Fibroblast of pulmonary artery (primary cell): ENCODE measurements at regions not wholly inside any gene's neighbourhood (a gene's known extent, or its start where the extent isn't known, plus 50 kb on each side); places are given as distances from the start of the nearest gene placed in this dataset.

Experiments
- DNase-seq: peaks from one replicate; pipeline ENCODE4 v3.0.0-alpha.2; 2010; ENCODE audit warnings: low read depth
- H3K4me3 ChIP-seq: replicated peaks from 2 replicates; pipeline ENCODE4 v1.5.1; 2011; ENCODE audit warnings: low read depth, mild to moderate bottlenecking, control low read depth, low read length, moderate library complexity
- TF ChIP-seq, protein P1 (sequence below): IDR thresholded peaks from 2 replicates; pipeline ENCODE4 v1.5.1; 2011; ENCODE audit warnings: mild to moderate bottlenecking, control low read depth, low read length, inconsistent platforms; ENCODE audit errors: missing control alignments

DNA sequence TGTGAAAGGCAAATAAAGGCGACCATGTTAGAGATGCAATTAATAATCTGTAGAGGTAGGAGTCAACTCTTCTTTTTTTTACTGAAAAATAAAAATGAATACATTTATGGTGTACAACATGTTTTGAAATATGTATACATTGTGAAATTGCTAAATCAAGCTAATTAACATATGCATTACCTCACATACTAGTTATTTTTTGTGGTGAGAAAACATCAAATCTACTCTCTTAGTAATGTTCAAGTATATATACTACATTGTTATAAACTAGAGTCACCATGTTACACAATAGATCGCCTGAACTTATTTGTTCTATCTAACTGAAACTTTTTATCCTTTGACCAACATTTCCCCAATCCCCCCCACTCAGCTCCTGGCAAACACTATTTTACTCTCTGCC, 143.2 kb downstream of the POU4F1 start:
- H3K4me3 ChIP-seq = no peak overlapping the region
- TF ChIP-seq, protein P1, sequence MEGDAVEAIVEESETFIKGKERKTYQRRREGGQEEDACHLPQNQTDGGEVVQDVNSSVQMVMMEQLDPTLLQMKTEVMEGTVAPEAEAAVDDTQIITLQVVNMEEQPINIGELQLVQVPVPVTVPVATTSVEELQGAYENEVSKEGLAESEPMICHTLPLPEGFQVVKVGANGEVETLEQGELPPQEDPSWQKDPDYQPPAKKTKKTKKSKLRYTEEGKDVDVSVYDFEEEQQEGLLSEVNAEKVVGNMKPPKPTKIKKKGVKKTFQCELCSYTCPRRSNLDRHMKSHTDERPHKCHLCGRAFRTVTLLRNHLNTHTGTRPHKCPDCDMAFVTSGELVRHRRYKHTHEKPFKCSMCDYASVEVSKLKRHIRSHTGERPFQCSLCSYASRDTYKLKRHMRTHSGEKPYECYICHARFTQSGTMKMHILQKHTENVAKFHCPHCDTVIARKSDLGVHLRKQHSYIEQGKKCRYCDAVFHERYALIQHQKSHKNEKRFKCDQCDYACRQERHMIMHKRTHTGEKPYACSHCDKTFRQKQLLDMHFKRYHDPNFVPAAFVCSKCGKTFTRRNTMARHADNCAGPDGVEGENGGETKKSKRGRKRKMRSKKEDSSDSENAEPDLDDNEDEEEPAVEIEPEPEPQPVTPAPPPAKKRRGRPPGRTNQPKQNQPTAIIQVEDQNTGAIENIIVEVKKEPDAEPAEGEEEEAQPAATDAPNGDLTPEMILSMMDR = no peak
- no peak for DNase-seq

DNA sequence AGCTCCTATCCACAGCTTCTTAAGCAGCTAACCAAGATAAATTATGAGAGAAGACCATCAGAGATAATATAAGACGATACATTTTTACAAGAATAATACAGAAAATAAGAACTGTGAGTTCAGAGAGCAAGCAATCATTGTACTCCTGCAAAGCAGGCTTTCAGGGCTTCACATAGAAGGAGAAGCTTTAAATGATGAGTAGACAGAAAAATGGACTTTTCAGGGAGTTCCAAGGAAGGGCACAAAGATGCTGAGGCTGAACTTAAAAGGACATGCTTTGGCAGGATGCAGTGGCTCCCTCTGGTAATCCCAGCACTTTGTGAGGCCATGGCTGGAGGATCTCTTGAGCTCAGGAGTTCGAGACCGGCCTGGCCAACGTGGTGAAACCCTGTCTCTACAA, 159.5 kb downstream of the POU4F1 start:
- no peak for DNase-seq
- no peak overlapping the region for H3K4me3 ChIP-seq
- TF ChIP-seq, protein P1 = no peak

DNA sequence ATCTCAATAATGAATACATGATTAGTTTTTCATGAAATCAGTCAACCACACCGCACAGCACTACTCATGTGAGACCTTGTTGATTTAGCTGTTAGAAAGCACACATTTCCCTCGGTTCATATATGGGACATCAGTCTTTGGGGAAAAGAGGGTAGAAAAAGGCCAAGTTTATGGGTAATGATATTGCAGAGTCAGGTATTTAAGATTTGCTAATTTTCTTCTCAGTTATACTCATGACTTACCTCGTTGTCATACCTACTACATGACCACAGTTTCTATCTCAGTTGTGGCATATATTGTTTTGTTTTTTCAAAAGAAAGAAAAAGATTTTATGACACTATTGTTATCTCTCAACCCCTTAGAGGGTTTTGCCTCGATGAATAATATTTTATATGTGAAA, 165.6 kb downstream of the POU4F1 start:
- TF ChIP-seq, protein P1 = no peak
- no peak for DNase-seq
- H3K4me3 ChIP-seq = no peak overlapping the region

GRCh38 chr13:78436311-78436710, 167.0 kb downstream of the POU4F1 start:
- TF ChIP-seq, protein P1 = no peak
- no peak for DNase-seq
- H3K4me3 ChIP-seq = no peak overlapping the region

DNA sequence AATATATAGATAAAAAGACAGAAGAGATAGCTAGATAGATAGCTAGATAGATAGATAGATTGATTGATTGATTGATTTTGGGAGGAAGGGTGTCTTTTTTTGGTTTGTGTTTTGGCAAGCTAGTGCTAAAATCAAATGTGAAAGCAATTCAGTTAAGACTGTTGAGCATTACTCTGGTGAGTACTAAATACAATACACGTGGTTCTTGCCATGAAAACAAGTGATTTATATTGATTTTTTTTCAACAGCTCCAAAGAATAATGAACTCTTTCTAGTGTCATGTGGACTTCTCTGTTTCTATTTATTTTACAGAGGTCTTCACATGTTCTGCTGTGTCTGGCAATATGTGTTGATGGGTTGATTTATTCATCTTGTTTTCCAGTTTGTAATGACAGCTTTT, 172.0 kb downstream of the POU4F1 start:
- H3K4me3 ChIP-seq = no peak overlapping the region
- DNase-seq = no peak
- TF ChIP-seq, protein P1 = no peak

- H3K4me3 ChIP-seq = no peak overlapping the region
- DNase-seq = no peak
- TF ChIP-seq, protein P1 = no peak
Observed at GRCh38 chr13:78430811-78431210, 172.5 kb downstream of the POU4F1 start.

DNA sequence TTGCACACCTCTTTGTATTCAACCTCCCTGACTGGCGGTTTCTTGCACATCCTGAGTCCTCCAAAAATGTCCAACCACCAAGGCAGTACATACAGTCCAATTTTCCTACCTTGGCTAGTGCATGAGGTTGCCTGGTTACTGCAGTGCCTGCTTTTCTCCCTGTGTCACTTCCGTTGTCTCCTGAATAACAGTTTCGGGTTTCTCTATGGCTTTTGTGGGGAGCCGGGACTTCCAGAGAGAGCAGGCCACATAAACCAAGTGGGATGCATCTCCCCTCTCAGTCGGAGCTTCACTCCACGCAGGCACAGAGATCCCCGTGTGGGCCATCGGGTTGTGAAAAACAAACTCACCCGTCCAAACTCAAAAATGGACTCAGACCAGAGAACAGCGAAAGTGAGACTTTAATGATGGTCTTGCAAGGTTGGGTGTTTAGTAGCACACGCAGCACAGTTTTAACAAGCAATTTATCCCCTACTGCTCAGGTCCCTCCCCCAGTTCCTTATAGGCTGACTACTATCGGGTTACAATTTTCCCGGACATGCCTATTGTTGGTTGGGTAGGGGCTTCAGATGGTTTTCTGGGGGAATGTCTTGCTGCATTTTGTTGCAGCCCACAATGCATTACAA, 173.1 kb downstream of the POU4F1 start:
- TF ChIP-seq, protein P1 = no peak
- no peak overlapping the region for H3K4me3 ChIP-seq

More for the DNA sequence above, 173.1 kb downstream of the POU4F1 start:
- no peak for DNase-seq
